WTC11 (cell line): ENCODE measurements at regions not wholly inside any gene's neighbourhood (a gene's known extent, or its start where the extent isn't known, plus 50 kb on each side); places are given as distances from the start of the nearest gene placed in this dataset.

Experiments used
- ESRRA ChIP-seq: sonication (generic); formaldehyde crosslinking; IDR thresholded peaks from 2 replicates; pipeline ENCODE4 v1.8.1; 2022; ENCODE audit warnings: mild to moderate bottlenecking, missing genetic modification reagents, borderline replicate concordance
- FOXP1 ChIP-seq: sonication (generic); formaldehyde crosslinking; IDR thresholded peaks from 2 replicates; pipeline ENCODE4 v1.8.0; 2022; ENCODE audit warnings: missing genetic modification reagents, mild to moderate bottlenecking, moderate library complexity, borderline replicate concordance
- SMAD3 ChIP-seq: sonication (generic); formaldehyde crosslinking; IDR thresholded peaks from 2 replicates; pipeline ENCODE4 v1.8.0; 2022; ENCODE audit warnings: missing genetic modification reagents, mild to moderate bottlenecking, borderline replicate concordance
- TF ChIP-seq, protein P1 (sequence below): fragments of 200-600 bp; IDR thresholded peaks from 2 replicates; pipeline ENCODE4 v1.8.0; 2022; ENCODE audit warnings: antibody characterized with exemption

DNA sequence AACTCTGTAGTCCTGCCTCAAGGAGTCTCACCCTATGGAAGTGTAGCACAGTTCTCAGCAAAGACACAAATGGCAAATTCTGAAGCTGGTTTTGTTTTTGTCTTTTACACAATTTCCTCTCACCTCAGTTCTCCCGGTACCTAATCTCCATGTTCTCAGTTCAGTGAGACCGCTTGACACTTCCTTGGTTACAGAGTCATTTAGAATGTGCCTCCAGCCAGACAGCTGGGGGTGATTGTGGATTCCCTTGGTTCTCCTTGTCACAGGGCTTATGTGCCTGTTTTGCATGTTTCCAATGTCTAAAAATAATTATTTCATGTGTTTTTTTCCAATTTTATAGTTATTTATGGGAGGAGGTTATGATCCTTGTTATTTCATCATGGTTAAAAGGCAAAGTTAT, 379.5 kb upstream of the MAP2 start:
- TF ChIP-seq FOXP1 (CRISPR knock-in tag): no peak
- TF ChIP-seq SMAD3: no peak
- no peak for TF ChIP-seq ESRRA
- TF ChIP-seq, protein P1, sequence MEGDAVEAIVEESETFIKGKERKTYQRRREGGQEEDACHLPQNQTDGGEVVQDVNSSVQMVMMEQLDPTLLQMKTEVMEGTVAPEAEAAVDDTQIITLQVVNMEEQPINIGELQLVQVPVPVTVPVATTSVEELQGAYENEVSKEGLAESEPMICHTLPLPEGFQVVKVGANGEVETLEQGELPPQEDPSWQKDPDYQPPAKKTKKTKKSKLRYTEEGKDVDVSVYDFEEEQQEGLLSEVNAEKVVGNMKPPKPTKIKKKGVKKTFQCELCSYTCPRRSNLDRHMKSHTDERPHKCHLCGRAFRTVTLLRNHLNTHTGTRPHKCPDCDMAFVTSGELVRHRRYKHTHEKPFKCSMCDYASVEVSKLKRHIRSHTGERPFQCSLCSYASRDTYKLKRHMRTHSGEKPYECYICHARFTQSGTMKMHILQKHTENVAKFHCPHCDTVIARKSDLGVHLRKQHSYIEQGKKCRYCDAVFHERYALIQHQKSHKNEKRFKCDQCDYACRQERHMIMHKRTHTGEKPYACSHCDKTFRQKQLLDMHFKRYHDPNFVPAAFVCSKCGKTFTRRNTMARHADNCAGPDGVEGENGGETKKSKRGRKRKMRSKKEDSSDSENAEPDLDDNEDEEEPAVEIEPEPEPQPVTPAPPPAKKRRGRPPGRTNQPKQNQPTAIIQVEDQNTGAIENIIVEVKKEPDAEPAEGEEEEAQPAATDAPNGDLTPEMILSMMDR: no peak
